ENCODE measurements at regions not wholly inside any gene's neighbourhood (a gene's known extent, or its start where the extent isn't known, plus 50 kb on each side); places are given as distances from the start of the nearest gene placed in this dataset.

DNA sequence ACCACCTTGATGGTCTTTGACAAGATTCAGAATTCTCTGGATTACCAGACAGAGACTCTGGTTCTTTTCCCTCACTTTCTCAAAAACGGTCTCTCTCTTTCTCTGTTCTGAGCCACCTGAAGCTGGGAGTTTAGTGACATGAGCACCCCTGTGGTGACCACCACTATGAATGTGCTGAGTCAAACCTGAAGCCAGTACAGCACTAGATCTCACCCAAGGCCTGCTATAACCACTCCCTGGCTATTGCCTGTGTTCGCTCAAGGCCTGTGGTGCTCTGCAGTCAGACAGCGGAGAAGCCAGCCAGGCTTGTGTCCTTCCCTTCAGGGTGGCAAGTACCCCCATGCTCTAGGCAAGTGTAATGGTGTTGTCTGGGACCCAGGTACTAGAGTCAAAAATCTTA, 828.9 kb upstream of the NXPH2 start:
- TF ChIP-seq POLR2AphosphoS5 (IDR thresholded peaks at IDR 0.05; ENCODE audit: borderline replicate concordance, low read depth, low read length) (no peak), EZH2 (IDR thresholded peaks at IDR 0.05) (no peak)
